ENCODE measurements at regions not wholly inside any gene's neighbourhood (a gene's known extent, or its start where the extent isn't known, plus 50 kb on each side); places are given as distances from the start of the nearest gene placed in this dataset.

DNA sequence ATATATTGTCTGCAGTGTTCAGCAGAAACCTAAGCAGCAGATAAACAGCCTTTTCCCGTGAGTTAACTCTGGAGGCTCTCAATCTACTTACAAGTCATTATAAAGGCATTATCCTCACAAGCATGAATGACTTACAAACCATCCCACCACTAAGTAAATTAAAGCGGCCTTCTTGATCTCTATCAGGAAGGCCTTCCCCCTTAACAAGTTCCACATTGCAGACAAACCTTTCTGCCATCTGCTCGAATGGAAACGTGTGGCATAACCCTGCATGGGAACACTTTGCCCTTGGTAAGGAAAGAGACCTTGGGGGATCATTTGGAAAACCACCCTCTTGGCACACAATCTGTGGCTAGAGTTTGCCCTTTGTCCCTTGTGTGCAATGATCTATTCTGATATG is 199.5 kb downstream of the OSR1 start:
- TF ChIP-seq POLR2AphosphoS5 (IDR thresholded peaks at IDR 0.05; ENCODE audit: low read depth) (no peak), SPI1 (IDR thresholded peaks at IDR 0.05; ENCODE audit: borderline replicate concordance, low read depth) (no peak), GABPA (IDR thresholded peaks at IDR 0.05; ENCODE audit: low read depth) (no peak)
- TF ChIP-seq, protein P1, sequence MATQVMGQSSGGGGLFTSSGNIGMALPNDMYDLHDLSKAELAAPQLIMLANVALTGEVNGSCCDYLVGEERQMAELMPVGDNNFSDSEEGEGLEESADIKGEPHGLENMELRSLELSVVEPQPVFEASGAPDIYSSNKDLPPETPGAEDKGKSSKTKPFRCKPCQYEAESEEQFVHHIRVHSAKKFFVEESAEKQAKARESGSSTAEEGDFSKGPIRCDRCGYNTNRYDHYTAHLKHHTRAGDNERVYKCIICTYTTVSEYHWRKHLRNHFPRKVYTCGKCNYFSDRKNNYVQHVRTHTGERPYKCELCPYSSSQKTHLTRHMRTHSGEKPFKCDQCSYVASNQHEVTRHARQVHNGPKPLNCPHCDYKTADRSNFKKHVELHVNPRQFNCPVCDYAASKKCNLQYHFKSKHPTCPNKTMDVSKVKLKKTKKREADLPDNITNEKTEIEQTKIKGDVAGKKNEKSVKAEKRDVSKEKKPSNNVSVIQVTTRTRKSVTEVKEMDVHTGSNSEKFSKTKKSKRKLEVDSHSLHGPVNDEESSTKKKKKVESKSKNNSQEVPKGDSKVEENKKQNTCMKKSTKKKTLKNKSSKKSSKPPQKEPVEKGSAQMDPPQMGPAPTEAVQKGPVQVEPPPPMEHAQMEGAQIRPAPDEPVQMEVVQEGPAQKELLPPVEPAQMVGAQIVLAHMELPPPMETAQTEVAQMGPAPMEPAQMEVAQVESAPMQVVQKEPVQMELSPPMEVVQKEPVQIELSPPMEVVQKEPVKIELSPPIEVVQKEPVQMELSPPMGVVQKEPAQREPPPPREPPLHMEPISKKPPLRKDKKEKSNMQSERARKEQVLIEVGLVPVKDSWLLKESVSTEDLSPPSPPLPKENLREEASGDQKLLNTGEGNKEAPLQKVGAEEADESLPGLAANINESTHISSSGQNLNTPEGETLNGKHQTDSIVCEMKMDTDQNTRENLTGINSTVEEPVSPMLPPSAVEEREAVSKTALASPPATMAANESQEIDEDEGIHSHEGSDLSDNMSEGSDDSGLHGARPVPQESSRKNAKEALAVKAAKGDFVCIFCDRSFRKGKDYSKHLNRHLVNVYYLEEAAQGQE (IDR thresholded peaks at IDR 0.05; ENCODE audit: insufficient replicate concordance, low read depth): no peak
- TF ChIP-seq, protein P2, sequence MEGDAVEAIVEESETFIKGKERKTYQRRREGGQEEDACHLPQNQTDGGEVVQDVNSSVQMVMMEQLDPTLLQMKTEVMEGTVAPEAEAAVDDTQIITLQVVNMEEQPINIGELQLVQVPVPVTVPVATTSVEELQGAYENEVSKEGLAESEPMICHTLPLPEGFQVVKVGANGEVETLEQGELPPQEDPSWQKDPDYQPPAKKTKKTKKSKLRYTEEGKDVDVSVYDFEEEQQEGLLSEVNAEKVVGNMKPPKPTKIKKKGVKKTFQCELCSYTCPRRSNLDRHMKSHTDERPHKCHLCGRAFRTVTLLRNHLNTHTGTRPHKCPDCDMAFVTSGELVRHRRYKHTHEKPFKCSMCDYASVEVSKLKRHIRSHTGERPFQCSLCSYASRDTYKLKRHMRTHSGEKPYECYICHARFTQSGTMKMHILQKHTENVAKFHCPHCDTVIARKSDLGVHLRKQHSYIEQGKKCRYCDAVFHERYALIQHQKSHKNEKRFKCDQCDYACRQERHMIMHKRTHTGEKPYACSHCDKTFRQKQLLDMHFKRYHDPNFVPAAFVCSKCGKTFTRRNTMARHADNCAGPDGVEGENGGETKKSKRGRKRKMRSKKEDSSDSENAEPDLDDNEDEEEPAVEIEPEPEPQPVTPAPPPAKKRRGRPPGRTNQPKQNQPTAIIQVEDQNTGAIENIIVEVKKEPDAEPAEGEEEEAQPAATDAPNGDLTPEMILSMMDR (IDR thresholded peaks at IDR 0.05; ENCODE audit: insufficient read depth, low read length): no peak
- Histone ChIP-seq H3K4me3 (replicated peaks; ENCODE audit: insufficient read depth, low read length) (no peak overlapping the region), H3K27ac (replicated peaks) (no peak overlapping the region), H3K27me3 (ENCODE audit: insufficient read depth, poor library complexity, severe bottlenecking) (no peaks in the 10 kb centered on the region)
- no peak for DNase-seq (ENCODE audit: low read depth in 1 of 2, low spot score in 1 of 2)

DNA sequence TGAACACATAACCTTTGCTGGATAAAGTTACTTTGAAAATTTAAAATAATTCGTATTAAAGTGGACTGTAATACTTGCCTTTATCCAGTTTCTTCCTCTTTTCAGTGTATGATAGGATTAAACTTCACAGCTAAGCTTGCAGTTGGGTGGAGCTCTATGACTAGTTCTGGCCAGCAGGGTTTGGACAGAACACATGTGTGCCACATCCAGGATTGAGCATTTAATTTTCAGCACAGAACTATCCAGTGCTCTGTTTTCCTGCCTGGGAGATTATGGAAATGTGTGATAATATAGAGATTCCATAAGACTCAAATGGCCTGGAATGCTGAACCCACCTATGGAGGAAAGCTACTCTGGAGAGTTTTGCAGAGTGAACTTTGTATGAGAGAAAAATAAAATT is 200.2 kb downstream of the OSR1 start:
- TF ChIP-seq GABPA (IDR thresholded peaks at IDR 0.05; ENCODE audit: low read depth) (no peak), SPI1 (IDR thresholded peaks at IDR 0.05; ENCODE audit: borderline replicate concordance, low read depth) (no peak), POLR2AphosphoS5 (IDR thresholded peaks at IDR 0.05; ENCODE audit: low read depth) (no peak)
- TF ChIP-seq, protein P1 (IDR thresholded peaks at IDR 0.05; ENCODE audit: insufficient replicate concordance, low read depth): no peak
- TF ChIP-seq, protein P2 (IDR thresholded peaks at IDR 0.05; ENCODE audit: insufficient read depth, low read length): no peak
- H3K4me3 ChIP-seq (replicated peaks; ENCODE audit: insufficient read depth, low read length): no peak overlapping the region
- no peak overlapping the region for H3K27ac ChIP-seq (replicated peaks)
- DNase-seq (ENCODE audit: low read depth in 1 of 2, low spot score in 1 of 2): no peak
- no peaks in the 10 kb centered on the region for H3K27me3 ChIP-seq (ENCODE audit: insufficient read depth, poor library complexity, severe bottlenecking)

DNA sequence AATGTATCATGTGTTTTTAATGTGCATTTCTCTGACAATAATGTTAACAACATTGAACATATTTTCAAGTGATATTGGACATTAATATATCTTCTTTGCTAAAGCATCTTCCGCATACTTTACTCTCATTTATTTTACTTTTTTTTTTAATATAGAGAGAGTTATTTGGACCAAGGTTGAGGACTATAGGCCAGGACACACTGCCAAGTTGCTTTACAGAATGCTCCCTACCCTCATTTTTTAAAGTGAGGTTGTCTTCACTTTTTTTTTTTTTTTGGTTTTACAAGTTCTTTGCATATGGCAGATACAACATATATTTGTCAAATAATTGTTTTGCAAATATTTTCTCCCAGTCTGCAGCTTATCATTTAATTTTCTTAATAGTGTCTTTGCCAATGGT is 201.8 kb downstream of the OSR1 start:
- DNase-seq (ENCODE audit: low read depth in 1 of 2, low spot score in 1 of 2): no peak

More for the DNA sequence above, 201.8 kb downstream of the OSR1 start:
- TF ChIP-seq SPI1 (IDR thresholded peaks at IDR 0.05; ENCODE audit: borderline replicate concordance, low read depth) (no peak), GABPA (IDR thresholded peaks at IDR 0.05; ENCODE audit: low read depth) (no peak), POLR2AphosphoS5 (IDR thresholded peaks at IDR 0.05; ENCODE audit: low read depth) (no peak)
- TF ChIP-seq, protein P1 (IDR thresholded peaks at IDR 0.05; ENCODE audit: insufficient replicate concordance, low read depth): no peak
- TF ChIP-seq, protein P2 (IDR thresholded peaks at IDR 0.05; ENCODE audit: insufficient read depth, low read length): no peak
- no peak overlapping the region for H3K4me3 ChIP-seq (replicated peaks; ENCODE audit: insufficient read depth, low read length)
- no peaks in the 10 kb centered on the region for H3K27me3 ChIP-seq (ENCODE audit: insufficient read depth, poor library complexity, severe bottlenecking)
- H3K27ac ChIP-seq (replicated peaks): no peak overlapping the region
